K562 (cell line): ENCODE measurements at regions not wholly inside any gene's neighbourhood (a gene's known extent, or its start where the extent isn't known, plus 50 kb on each side); places are given as distances from the start of the nearest gene placed in this dataset.

Experiments used
- CCNT2 ChIP-seq: IDR thresholded peaks from 2 replicates; pipeline ENCODE4 v1.6.1; 2011; ENCODE audit warnings: borderline replicate concordance, low read depth, mild to moderate bottlenecking, moderate library complexity, mixed read lengths, low read length; ENCODE audit not compliant: insufficient read length; ENCODE audit errors: extremely low read depth
- MTA3 ChIP-seq: fragments of 450-650 bp; formaldehyde crosslinking; IDR thresholded peaks from 2 replicates; pipeline ENCODE4 v1.6.1; 2017; ENCODE audit warnings: mild to moderate bottlenecking, borderline replicate concordance
- POLR2B ChIP-seq: fragments of 450-650 bp; IDR thresholded peaks from 2 replicates; pipeline ENCODE4 v1.6.1; 2018; ENCODE audit warnings: low read depth; ENCODE audit not compliant: partially characterized antibody
- SMAD2 ChIP-seq: fragments of 150-350 bp; IDR thresholded peaks from 2 replicates; pipeline ENCODE4 v1.6.1; 2014; ENCODE audit warnings: low read depth, mild to moderate bottlenecking, low read length
- TF ChIP-seq, protein P1 (sequence below): sonication (generic); formaldehyde crosslinking; IDR thresholded peaks from 2 replicates; pipeline ENCODE4 v1.8.0; 2022; ENCODE audit warnings: mild to moderate bottlenecking, missing genetic modification reagents
- TF ChIP-seq, protein P2 (sequence below): fragments of 250-450 bp; sonication (Bioruptor Pico); IDR thresholded peaks from 2 replicates; pipeline ENCODE4 v1.8.0; 2022; ENCODE audit warnings: inconsistent platforms
- TF ChIP-seq, protein P3 (sequence below): sonication (generic); formaldehyde crosslinking; IDR thresholded peaks from 2 replicates; pipeline ENCODE4 v1.8.1; 2023; ENCODE audit warnings: mild to moderate bottlenecking, missing genetic modification reagents

DNA sequence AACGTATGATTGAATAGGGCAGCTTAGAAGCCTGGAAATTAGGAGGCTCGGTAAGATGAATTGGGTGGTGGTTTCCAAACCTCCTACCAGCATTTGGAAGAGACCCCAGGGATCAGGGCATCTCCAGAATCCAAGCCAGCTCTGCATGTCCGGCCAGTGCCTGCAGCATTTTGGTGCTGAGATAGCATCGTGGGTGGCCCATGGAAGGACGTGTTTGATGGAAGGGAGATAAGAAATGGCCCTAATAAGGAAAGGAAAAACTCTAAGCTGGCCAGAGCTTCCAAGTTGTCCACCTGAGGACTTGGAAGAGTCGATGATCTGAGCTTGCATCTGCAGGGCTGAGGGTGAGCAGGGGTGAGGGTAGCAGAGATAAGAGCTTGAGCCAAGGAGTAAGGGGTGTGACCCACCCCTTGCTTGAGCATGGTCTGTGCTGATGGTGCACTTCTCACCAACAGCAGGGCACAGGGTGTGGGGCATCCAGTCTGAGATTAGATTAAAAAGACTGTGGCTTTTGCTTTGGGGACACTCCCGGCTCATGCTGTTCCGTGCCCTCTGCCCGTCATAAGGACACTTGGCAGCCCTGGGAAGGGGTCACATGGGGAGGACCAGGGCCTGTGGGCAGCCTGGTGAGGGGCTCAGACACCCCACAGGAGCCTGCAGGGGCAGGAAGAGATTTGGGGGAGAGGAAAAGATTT lies 213.2 kb downstream of the ERMARD start (continued):
- TF ChIP-seq, protein P1, sequence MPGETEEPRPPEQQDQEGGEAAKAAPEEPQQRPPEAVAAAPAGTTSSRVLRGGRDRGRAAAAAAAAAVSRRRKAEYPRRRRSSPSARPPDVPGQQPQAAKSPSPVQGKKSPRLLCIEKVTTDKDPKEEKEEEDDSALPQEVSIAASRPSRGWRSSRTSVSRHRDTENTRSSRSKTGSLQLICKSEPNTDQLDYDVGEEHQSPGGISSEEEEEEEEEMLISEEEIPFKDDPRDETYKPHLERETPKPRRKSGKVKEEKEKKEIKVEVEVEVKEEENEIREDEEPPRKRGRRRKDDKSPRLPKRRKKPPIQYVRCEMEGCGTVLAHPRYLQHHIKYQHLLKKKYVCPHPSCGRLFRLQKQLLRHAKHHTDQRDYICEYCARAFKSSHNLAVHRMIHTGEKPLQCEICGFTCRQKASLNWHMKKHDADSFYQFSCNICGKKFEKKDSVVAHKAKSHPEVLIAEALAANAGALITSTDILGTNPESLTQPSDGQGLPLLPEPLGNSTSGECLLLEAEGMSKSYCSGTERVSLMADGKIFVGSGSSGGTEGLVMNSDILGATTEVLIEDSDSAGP (CRISPR knock-in tag), result no peak
- TF ChIP-seq, protein P2, sequence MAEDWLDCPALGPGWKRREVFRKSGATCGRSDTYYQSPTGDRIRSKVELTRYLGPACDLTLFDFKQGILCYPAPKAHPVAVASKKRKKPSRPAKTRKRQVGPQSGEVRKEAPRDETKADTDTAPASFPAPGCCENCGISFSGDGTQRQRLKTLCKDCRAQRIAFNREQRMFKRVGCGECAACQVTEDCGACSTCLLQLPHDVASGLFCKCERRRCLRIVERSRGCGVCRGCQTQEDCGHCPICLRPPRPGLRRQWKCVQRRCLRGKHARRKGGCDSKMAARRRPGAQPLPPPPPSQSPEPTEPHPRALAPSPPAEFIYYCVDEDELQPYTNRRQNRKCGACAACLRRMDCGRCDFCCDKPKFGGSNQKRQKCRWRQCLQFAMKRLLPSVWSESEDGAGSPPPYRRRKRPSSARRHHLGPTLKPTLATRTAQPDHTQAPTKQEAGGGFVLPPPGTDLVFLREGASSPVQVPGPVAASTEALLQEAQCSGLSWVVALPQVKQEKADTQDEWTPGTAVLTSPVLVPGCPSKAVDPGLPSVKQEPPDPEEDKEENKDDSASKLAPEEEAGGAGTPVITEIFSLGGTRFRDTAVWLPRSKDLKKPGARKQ, result no peak
- TF ChIP-seq CCNT2 (no peak), MTA3 (no peak), POLR2B (no peak), SMAD2 (no peak)
- TF ChIP-seq, protein P3, sequence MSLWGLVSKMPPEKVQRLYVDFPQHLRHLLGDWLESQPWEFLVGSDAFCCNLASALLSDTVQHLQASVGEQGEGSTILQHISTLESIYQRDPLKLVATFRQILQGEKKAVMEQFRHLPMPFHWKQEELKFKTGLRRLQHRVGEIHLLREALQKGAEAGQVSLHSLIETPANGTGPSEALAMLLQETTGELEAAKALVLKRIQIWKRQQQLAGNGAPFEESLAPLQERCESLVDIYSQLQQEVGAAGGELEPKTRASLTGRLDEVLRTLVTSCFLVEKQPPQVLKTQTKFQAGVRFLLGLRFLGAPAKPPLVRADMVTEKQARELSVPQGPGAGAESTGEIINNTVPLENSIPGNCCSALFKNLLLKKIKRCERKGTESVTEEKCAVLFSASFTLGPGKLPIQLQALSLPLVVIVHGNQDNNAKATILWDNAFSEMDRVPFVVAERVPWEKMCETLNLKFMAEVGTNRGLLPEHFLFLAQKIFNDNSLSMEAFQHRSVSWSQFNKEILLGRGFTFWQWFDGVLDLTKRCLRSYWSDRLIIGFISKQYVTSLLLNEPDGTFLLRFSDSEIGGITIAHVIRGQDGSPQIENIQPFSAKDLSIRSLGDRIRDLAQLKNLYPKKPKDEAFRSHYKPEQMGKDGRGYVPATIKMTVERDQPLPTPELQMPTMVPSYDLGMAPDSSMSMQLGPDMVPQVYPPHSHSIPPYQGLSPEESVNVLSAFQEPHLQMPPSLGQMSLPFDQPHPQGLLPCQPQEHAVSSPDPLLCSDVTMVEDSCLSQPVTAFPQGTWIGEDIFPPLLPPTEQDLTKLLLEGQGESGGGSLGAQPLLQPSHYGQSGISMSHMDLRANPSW, result no peak
